NCI-H2171 (cell line): ENCODE measurements at regions not wholly inside any gene's neighbourhood (a gene's known extent, or its start where the extent isn't known, plus 50 kb on each side); places are given as distances from the start of the nearest gene placed in this dataset.
"Not testable (repeated sequence)": the region's sequence is repeated elsewhere in the genome, so short reads cannot be mapped to it uniquely, and the experiment has no call there.

Experiments
- DNase-seq: peaks from one replicate; lab custom pipeline; 2025; lab: John Stamatoyannopoulos, UW

DNA sequence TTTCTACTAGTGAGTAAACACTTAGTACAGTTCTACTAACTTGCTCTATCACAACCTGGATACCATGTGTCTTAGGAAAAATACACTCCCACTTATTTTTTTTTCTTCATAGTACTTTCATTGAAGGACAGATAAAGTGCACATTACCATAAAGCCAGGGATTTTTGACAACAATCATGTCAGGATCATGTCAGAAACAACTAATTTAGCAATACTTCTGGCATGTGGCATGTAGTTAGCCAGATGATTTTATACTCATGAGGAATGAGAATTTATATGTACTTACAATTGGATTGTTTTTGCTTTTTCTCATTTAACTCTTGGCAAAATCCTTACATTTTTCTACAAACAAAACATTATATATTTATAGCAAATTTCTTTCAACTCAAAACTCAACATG lies 630.7 kb upstream of the GRM3 start:
- DNase-seq, result no peak

DNA sequence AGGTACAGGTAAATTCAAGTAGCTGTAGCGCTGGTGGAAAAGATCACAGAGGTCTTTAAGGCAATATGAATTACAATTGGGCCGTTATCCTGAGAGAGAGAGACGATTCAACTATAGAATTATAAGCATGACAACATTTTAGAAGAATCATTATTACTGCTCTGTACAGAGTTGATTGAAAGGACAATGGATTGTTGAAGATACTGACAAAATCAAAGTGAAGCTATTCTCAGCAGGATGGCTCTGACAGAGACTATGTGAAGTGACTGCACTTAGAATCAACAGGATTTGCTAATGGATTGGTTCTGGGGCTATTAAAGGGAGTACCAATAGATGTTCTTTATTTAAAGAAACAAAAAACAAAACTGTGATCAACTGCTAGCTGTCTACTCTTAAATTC lies 634.8 kb upstream of the GRM3 start:
- DNase-seq, result no peak

DNA sequence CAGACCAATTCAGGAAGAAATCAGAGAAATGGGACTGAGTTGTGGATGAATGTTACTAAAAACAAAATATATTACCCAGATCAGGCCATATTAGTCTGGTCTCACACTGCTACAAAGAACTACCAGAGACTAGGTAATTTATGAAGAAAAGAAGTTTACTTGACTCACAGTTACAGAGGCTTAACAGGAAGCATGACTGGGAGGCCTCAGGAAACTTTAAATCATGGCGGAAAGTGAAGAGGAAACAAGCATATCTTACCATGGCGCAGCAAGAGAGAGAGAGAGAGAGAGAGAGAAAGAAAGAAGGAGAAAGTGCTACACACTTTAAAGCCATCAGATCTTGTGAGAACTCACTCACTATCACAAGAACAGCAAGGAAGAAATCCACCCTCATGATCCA lies 636.8 kb upstream of the GRM3 start:
- DNase-seq, result no peak

DNA sequence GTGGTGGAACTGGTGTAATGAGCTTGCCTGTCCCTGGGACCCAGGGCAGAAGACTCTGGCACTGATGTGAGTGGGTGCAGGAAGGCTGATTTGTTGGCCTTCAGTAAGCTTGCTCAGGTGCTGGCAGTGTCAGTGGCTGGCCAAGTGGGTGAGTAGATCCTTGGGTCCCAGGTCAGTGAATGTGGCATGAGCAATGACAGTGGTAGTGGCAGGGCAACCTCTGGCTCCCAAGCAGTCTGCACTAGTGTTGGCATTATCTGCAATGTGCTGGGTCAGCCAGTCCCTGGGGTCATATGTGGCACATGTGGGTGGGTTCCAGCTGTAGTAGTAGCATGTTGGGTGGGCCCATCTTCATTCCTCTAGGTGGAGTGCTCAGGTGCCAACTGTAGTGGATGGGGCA lies 640.9 kb upstream of the GRM3 start:
- DNase-seq, result no peak

DNA sequence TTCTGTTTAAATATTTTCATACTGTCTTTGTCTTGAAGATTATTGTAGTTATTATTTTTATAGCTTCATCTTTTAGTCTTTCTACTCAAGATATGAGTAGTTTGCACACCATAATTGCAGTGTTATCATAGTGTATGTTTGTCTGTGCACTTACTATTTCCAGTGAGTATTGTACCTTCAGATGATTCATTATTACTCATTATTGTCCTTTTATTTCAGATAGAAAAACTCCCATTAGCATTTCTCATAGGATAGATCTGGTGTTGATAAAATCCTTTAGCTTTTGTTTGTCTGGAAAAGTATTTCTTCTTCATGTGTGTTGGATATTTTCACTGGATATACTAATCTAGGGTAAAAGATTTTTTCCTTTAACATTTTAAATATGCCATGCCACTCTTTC lies 646.2 kb upstream of the GRM3 start:
- DNase-seq, result no peak

DNA sequence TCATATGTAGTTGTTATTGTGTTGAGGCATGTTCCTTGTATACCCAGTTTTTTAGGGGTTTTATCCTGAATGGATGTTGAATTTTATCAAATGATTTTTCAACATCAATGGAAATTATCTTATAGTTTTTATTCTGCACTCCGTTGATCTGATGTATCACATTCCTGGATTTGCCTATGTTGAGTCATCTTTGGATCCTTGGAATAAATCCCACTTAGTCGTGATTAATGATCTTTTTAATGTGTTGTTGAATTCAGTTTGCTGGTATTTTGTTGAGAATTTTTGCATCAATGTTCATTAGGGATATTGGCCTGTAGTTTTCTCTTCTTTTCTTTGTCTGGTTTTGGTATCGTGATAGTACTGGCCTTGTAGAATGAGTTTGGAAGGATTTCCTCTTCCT lies 648.6 kb upstream of the GRM3 start:
- DNase-seq, result no peak

DNA sequence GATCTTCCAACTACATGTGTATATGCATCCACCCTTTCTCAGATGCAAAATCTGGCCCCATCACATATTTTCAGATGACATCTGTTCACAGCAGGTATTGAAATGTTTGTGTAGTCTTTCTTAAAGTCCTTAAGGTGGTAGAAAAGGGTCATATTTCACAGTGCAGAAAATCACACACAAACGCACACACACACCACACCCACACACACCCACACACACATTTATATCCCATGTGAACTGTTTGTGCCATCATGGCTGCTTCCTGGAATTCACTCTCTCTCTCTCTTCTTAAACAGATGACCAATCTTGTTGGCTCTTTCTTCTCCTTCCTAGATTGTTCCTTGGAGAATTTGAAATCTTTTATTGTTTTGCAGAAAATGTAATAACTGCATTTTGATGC lies 663.0 kb upstream of the GRM3 start:
- DNase-seq, result no peak

DNA sequence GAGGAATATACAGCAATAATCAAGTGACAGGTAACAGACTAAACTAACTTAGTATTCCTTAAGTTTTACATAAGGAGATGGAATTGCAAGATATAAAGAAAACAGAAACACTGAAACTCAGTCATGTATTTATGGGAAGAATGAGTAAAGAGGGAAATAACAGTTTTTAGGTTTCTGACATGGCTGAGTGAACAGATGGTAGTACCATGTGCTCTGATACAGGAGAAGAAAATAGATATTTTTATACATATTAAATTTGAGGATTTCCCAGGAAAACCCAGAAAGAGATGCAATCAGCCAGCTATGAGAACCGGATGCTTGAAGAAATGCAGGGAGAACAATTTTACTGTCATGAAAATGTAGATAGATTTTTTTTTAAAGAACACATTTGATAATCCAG lies 669.5 kb upstream of the GRM3 start:
- no peak for DNase-seq

DNA sequence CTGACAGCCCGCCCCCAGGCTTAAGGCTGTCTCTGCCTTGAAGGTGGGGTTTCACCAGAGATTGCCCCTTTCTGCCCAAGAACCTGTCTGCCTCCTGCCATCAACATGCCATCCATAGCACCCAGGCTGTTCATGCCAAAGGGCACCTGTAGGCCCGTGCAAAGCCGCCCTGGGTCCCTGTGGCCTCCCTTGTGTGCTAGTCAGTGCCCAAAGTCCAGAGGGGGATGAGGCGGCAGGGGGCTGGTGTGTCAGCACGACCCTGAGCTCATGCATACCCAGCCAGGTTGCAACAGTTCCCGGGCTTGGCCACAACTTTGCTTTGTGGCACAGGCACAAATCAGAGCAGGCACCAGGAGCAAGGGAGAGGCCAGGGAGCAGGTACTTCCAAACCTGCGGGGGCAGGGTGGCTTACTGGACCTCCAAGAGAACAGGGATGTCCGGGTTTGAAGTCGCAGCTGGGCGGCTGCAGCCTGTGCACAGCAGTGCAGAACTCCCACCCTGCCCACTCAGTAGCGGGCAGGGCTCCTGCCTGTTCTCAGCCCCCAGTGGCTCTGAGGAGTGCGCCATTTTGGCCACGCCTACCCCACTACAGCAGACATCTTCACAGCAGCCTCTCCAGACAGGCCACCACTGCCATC lies 671.1 kb upstream of the GRM3 start:
- no peak for DNase-seq

DNA sequence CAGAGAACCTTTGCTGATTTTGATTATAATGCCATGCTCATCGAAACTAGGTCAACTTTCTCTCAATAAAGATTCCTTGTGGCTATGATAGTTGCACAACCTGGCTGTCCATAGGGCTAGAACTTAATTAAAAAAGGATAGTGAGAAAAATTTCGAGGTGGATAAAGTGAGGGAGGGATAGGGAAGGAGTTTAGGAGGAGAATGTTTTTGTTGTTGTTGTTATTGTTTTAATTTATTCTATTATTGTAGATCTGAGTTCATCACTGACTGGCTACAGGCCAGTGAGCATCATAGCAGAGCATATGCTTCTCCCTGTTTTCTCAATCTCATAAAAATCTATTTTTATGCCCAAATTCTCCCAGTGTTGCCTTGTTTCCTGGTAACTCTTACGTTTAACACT lies 688.7 kb upstream of the GRM3 start:
- DNase-seq, result no peak

DNA sequence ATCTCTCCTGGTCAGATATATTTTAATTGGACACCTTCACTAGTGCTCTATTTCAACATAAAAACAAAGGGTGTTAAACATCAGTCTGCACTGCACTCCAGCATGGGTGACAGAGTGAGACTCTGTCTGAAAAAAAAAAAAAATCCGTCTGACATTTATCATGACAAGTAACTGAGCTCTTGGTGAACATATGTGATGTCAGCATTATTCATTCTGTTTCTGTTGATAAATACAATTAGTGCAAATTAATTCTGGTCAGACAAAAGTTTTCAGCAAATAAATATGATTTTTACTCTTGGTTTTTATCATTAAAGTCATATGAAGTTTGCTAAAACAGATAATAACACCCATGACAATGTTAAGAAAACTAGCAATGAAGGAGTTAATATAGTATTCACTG lies 692.8 kb upstream of the GRM3 start:
- DNase-seq, result no peak

DNA sequence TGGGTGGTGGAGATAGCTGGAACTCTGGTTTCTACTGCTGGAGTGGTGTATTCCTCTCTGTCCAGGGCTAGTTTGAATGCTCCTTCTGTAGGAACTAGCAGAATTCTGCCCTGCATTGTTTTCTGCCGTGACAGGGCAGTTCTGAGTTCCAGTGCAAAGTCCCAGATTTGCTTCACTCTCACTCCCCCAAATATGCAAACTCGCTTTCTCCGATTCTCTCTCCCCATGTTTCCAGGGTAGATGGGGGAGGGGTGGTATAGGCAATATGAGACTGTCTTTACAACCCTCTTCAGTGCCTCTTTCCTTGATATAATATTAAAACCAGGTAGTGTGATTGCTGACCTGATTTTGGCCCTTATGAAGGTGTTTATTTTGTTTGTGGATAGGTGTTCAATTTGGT lies 693.3 kb upstream of the GRM3 start:
- no peak for DNase-seq

DNA sequence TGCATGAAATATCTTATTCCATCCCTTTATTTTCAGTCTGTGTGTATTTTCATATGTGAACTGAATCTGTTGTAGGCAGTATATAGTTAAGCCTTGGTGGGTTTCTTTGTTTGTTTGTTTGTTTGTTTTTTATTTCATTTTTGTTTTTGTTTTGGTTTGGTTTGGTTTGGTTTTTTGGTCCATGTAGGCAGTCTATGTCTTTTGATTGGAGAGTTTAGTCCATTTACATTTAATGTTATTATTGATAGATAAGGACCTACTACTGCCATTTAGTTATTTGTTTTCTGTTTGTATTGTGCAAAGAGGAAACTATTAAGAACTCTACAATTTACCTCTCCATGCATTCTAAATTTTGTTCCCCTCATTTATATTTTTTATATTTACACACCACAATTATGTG lies 695.9 kb upstream of the GRM3 start:
- DNase-seq, result no peak

DNA sequence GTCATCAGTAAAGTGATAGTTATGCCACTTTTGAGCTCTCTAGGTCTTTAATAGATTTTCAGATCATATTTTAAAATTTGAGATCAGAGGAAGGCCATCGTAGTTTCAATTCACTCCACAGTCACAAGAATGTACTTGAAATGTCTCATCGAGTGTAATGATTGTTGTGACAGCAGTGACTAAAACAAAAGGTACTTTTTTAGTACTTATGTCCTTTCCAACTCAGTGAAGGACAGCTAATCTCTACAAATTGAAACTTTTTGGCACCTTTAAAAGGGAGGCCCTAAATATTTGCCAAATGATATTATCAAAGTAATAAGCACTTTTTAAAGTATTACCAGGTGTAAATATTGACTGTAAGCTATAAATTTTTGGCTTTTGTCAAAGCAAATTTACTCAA lies 702.9 kb upstream of the GRM3 start:
- DNase-seq, result no peak

DNA sequence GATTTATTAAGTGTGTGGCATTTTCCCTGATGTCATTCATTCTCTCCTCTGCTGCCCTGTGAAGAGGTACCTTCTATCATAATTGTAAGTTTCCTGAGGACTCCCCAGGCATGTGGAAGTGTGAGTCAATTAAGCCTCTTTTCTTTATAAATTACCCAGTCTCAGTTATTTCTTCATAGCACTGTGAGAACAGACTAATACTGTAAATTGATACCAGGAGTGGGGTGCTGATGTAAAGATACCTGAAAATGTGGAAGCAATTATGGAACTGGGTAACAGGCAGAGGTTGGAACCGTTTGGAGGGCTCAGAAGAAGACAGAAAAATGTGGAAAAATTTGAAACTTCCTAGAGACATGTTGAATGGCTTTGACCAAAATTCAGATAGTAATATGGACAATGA lies 711.8 kb upstream of the GRM3 start:
- DNase-seq, result no peak

DNA sequence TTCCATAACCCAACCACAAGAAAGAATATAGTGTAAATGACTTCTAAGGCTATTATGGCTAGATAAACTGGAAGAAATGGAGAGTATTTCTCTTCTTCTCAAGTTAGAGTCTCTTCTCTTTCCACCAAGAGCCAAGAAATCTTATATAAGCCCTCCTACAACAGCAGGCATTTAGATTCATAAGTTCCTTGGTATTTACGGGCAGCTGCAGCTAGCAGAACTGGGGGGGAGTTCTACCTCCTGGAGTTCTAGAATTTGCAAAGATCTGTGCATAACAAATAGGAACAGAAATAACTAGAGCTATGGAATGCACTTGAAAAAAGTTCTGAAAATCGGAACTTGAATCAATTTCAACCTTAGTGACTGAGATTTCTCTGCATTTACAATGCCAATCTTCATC lies 715.2 kb upstream of the GRM3 start:
- no peak for DNase-seq

DNA sequence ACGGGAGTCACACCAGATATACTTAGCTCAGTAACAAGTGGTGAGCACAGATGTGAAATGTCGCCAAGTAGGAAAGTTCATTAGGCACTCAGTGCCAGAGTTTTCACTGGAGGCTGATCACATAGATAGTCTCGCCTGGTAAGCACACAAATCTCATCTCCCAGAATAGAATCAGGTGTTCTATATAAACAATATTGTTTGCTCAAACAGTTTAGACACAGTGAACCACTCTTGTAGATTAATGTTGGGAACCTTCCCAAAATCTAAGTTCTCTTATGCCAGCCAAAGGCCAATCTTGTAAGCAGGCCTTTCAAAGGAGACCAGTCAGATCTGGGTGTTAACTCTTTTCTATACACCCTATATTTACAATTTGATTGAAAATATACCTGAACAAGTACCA lies 716.5 kb upstream of the GRM3 start:
- DNase-seq, result no peak

DNA sequence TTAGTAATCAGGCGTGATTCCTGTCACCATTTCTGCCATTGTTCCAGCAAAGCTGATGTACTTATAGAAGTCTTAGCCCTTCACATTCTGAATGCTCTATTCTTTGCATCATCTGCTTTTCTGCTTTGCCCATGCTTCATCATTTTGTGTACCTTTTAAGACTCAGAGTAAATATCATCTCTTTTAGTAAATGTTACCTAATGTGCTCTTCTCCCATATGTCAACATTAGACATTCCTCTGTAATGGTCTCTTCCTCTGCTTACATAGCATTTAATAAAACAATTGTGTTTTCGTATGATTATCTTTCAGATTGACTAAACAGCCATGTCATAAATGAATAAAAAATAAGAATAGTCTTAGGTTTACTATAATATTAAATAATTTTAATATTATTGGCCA lies 719.6 kb upstream of the GRM3 start:
- no peak for DNase-seq

DNA sequence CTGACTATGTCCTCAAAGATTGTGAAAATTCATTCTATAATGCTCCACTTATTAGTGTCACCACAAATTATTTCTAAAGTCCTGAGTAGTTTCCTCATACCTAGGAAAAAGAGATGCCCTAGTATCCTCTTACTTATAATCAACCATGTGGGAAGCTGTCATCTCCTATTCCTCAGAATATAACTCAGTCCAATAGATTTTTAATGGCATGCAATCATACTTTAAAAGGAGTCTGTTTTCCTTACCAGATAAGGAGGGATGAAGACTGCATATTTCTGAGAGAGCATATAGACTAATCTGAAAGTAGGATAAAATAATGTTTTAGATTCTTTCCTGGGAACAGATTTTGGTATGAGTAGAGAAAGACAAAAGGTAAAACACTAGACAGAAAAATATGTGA lies 727.7 kb upstream of the GRM3 start:
- DNase-seq, result no peak

DNA sequence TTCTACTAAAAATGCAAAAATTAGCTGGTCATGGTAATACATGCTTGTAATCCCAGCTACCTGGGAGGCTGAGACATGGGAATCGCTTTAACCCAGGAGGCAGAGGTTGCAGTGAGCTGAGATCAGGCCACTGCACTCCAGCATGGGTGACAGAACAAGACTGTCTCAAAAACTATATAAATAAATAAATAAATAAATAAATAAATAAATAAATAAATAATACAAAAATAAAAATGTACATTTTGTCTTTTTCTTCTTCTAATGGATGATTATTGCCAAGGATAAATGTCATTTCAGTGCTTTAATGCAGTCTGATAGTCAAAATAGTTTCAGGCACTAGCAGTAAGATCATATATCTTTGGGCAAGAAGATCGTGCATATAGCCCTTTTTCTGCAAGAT lies 727.6 kb upstream of the SEMA3D start:
- no peak for DNase-seq

DNA sequence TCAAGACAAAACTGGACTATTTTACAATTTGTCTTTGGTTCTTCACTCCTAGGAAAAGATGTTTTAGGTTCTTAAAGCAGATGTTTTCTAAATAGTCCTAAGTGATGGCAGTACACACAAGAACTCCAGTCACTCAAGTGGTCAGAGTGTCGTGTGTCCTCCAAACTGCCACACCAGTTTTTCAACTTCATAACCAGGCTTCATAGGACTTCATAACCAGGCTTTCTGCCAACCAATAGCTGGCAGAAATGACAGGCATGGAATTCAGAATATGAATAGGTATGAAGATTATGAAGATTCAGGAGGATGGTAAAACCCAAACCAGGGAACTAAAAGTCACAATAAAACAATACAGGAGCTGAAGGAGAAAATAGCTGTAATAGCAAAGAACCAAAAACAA lies 721.2 kb upstream of the SEMA3D start:
- DNase-seq, result no peak

DNA sequence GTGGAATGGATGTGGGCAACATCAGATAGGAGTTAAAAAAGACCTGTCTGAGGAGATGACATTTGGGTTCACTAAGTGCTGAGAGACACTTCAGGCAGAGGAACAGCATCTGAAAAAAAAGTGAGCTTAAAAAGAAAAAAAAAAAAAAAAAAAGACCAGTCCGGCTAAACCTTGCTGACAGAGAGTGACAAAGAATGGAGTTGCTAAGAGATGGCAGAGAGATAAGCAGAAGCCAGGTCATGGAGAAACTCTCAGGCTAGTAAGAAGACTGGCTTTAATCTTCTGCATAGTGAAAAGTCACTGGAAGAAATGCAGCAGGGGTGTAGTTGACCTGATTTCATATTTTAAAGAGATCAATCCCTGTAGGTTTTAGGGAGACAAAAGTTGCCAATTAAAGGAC lies 711.1 kb upstream of the SEMA3D start:
- DNase-seq, result no peak

DNA sequence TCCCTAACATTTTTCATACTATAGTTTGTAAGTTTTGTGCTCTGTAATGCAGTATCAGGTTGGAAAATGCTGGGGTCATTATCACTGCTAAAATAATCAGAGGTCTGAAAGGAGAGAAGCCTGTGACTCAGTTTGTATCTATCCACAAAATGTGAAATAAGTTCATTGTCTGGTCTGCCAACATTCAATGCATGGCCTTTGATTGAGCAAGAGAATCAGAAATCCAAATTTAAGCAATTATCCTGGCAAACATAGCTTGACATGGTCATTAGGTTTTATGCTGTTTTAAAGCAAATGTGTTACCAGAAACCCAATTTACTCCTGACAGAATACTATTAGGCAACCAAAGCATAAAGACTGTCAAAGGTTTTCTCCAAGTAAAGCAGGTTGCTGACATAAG lies 709.7 kb upstream of the SEMA3D start:
- no peak for DNase-seq

DNA sequence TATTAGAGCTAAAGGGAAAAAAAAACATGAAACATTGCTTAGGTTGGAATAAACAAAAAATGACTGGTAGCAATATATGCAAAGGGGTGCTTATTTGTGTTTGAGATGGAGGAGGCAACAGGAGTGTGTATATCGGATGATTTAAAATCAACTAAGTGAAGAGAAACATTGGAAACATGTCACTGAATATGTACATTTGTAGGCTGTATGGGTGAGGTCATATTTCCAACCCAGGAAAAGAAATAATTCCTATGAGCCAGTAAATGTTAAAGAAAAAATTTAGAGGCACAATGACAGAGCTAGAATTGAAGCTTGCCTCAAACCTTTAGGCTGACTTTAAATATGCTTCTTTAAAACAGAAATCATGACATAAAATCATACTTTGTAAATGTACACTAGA lies 709.0 kb upstream of the SEMA3D start:
- no peak for DNase-seq

DNA sequence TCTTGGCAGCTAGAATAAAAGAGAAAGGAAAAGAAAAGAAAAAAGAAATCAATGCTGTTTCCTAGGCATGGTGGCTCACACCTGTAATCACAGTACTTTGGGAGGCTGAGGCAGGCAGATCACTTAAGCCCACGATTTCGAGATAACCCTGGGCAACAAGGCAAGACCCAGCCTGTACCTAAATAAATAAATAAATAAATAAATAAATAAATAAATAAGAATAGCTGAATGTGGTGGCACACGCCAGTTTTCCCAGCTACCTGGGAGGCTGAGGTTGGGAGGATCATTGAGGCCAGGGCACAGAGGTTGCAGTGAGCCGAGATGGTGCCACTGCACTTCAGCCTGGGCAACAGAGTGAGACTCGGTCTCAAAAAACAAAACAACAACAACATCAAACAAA lies 705.0 kb upstream of the SEMA3D start:
- DNase-seq, result not testable (repeated sequence)
